Prostate gland (tissue), 2 donors: ENCODE measurements at regions not wholly inside any gene's neighbourhood (a gene's known extent, or its start where the extent isn't known, plus 50 kb on each side); places are given as distances from the start of the nearest gene placed in this dataset.

Experiments
- POLR2A ChIP-seq: fragments of 450-650 bp; IDR thresholded peaks from one replicate; pipeline ENCODE4 v1.6.1; 2016; ENCODE audit warnings: antibody characterized with exemption, mild to moderate bottlenecking
- POLR2AphosphoS5 ChIP-seq: sonication (generic); formaldehyde crosslinking; IDR thresholded peaks from one replicate; pipeline ENCODE4 v1.6.1; 2017; ENCODE audit warnings: antibody characterized with exemption
- TF ChIP-seq, protein P1 (sequence below), 4 experiments: fragments of 200-600 bp in 2 of 4; fragments of 450-650 bp in 2 of 4; sonication (generic) in 2 of 4; IDR thresholded peaks; 1 replicate in 3 of 4; 2 replicates in 1 of 4; pipeline ENCODE4 v1.5.1; 2016 to 2019; ENCODE audit warnings: antibody characterized with exemption in 4 of 4, mild to moderate bottlenecking in 2 of 4, moderate library complexity in 2 of 4

DNA sequence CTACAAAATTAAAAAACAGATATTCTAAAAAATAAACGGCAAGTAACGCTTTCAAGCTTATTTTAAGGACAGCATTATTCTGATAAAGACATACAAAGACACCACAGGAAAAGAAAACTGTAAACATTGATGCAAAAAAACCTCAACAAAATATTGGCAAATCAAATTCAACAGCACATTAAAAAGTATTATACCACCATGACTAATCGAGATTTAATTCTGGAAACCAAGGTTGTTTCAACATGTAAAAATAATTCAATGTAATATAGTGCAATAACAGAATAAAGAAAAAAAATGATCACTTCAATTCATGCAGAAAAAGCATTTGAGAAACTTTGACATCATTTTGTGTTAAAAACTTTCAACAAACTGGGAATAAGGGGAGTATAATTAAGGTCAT lies 1323.2 kb downstream of the FSCB start:
- TF ChIP-seq, protein P1, sequence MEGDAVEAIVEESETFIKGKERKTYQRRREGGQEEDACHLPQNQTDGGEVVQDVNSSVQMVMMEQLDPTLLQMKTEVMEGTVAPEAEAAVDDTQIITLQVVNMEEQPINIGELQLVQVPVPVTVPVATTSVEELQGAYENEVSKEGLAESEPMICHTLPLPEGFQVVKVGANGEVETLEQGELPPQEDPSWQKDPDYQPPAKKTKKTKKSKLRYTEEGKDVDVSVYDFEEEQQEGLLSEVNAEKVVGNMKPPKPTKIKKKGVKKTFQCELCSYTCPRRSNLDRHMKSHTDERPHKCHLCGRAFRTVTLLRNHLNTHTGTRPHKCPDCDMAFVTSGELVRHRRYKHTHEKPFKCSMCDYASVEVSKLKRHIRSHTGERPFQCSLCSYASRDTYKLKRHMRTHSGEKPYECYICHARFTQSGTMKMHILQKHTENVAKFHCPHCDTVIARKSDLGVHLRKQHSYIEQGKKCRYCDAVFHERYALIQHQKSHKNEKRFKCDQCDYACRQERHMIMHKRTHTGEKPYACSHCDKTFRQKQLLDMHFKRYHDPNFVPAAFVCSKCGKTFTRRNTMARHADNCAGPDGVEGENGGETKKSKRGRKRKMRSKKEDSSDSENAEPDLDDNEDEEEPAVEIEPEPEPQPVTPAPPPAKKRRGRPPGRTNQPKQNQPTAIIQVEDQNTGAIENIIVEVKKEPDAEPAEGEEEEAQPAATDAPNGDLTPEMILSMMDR (IDR thresholded peaks at IDR 0.05) = no peak
- TF ChIP-seq POLR2A (no peak), POLR2AphosphoS5 (no peak)
